ENCODE measurements at regions not wholly inside any gene's neighbourhood (a gene's known extent, or its start where the extent isn't known, plus 50 kb on each side); places are given as distances from the start of the nearest gene placed in this dataset.

GRCh38 chr6:156633291-156633690, 143.9 kb upstream of the ARID1B start:
- TF ChIP-seq CTCF (IDR thresholded peaks at IDR 0.05 in 2 of 3, conservative IDR thresholded peaks at IDR 0.05 in 1 of 3; ENCODE audit: borderline replicate concordance in 1 of 3, insufficient read depth in 1 of 3, low read depth in 2 of 3, low read length in 2 of 3) (no peak), POLR2A (IDR thresholded peaks at IDR 0.05; ENCODE audit: borderline replicate concordance, extremely low read depth, insufficient read depth, insufficient read length) (no peak), ELF1 (IDR thresholded peaks at IDR 0.05; ENCODE audit: borderline replicate concordance, low read depth) (no peak)
